ENCODE measurements at regions not wholly inside any gene's neighbourhood (a gene's known extent, or its start where the extent isn't known, plus 50 kb on each side); places are given as distances from the start of the nearest gene placed in this dataset.

GRCh38 chr10:64745565-64745964 lies 1224.4 kb downstream of the REEP3 start:
- Histone ChIP-seq H3K4me3 (ENCODE audit: low read depth, low read length, poor library complexity, severe bottlenecking) (no peak overlapping the region), H3K27ac (ENCODE audit: low read depth, low read length, poor library complexity, severe bottlenecking) (no peak overlapping the region), H3K27me3 (replicated peaks; ENCODE audit: insufficient read depth, low read depth, low read length, poor library complexity) (no peaks in the 10 kb centered on the region), H3K36me3 (ENCODE audit: insufficient read depth, low read length, poor library complexity, severe bottlenecking) (no peaks in the 10 kb centered on the region), H3K4me1 (ENCODE audit: insufficient read depth, low read length, poor library complexity, severe bottlenecking) (no peaks in the 10 kb centered on the region), H3K9me3 (ENCODE audit: low read depth, low read length, poor library complexity, severe bottlenecking) (no peaks in the 10 kb centered on the region)
- TF ChIP-seq EZH2 (IDR thresholded peaks at IDR 0.05; ENCODE audit: borderline replicate concordance, low read depth, low read length, poor library complexity, severe bottlenecking) (no peak), CTCF (conservative IDR thresholded peaks at IDR 0.05; ENCODE audit: low read depth, low read length) (no peak)
- intact Hi-C loops (cut with micrococcal nuclease; ENCODE audit: unreplicated experiment) = no loop called here
- DNase-seq (ENCODE audit: low spot score) = no peak
- ChIA-PET CTCF (no interaction called here), POLR2A (ENCODE audit: low non-redundant PET) (no interaction called here)
- no TSS peak for BruUV-seq (replicated peaks)

DNA sequence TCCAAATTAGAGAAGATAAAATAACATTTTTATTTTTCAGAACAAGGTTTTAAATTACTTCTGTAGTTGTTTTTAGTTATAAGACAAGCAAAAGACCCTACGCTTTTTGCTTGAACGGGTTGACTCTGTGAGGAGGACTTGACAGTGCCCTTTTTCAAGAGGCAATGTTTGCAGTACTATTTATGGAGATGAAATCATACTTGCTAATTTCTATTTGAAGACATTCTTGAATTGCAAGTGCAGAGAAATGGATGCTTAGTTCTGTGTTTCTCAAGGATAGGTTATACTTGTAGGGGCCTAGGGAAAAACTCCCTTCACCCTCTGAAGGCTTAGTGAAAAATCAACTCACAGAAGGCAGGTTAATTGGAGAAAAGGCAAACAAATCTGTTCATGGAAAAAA lies 1229.5 kb downstream of the REEP3 start:
- ChIA-PET CTCF (no interaction called here), POLR2A (ENCODE audit: low non-redundant PET) (no interaction called here)
- TF ChIP-seq CTCF (conservative IDR thresholded peaks at IDR 0.05; ENCODE audit: low read depth, low read length) = no peak
- TF ChIP-seq EZH2 (IDR thresholded peaks at IDR 0.05; ENCODE audit: borderline replicate concordance, low read depth, low read length, poor library complexity, severe bottlenecking) = no peak

DNA sequence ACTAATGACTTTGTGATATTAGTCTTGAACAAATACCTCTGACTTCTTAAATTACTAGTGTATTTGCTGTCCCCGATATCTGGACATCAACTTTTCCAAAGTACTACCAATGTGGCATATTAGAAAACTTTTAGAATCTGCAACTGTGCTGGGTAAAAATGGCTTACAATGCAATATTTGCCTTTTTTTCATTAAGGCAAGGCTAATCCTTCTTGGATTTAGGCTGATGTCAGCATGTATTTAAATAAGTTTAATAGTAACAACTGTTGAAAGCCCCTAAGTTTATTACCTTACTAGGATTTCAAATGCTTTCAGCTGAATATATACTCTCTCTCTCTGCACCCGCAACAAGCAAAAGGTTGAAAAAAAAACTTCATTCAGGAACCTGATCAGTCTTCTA lies 1232.3 kb downstream of the REEP3 start:
- no peaks in the 10 kb centered on the region for H3K4me1 ChIP-seq (ENCODE audit: insufficient read depth, low read length, poor library complexity, severe bottlenecking)
- H3K27ac ChIP-seq (ENCODE audit: low read depth, low read length, poor library complexity, severe bottlenecking) = no peak overlapping the region
- POLR2A ChIA-PET (ENCODE audit: low non-redundant PET) = no interaction called here
- no TSS peak for BruUV-seq (replicated peaks)
- TF ChIP-seq CTCF (conservative IDR thresholded peaks at IDR 0.05; ENCODE audit: low read depth, low read length) = no peak
- TF ChIP-seq EZH2 (IDR thresholded peaks at IDR 0.05; ENCODE audit: borderline replicate concordance, low read depth, low read length, poor library complexity, severe bottlenecking) = no peak
- CTCF ChIA-PET = no interaction called here
- intact Hi-C loops (cut with micrococcal nuclease; ENCODE audit: unreplicated experiment) = no loop called here
- H3K27me3 ChIP-seq (replicated peaks; ENCODE audit: insufficient read depth, low read depth, low read length, poor library complexity) = no peaks in the 10 kb centered on the region
- H3K4me3 ChIP-seq (ENCODE audit: low read depth, low read length, poor library complexity, severe bottlenecking) = no peak overlapping the region
- no peaks in the 10 kb centered on the region for H3K36me3 ChIP-seq (ENCODE audit: insufficient read depth, low read length, poor library complexity, severe bottlenecking)
- no peaks in the 10 kb centered on the region for H3K9me3 ChIP-seq (ENCODE audit: low read depth, low read length, poor library complexity, severe bottlenecking)
- no peak for DNase-seq (ENCODE audit: low spot score)

More for the DNA sequence above, 1229.5 kb downstream of the REEP3 start:
- Histone ChIP-seq H3K4me1 (ENCODE audit: insufficient read depth, low read length, poor library complexity, severe bottlenecking) (no peaks in the 10 kb centered on the region), H3K27ac (ENCODE audit: low read depth, low read length, poor library complexity, severe bottlenecking) (no peak overlapping the region), H3K9me3 (ENCODE audit: low read depth, low read length, poor library complexity, severe bottlenecking) (no peaks in the 10 kb centered on the region), H3K4me3 (ENCODE audit: low read depth, low read length, poor library complexity, severe bottlenecking) (no peak overlapping the region), H3K36me3 (ENCODE audit: insufficient read depth, low read length, poor library complexity, severe bottlenecking) (no peaks in the 10 kb centered on the region), H3K27me3 (replicated peaks; ENCODE audit: insufficient read depth, low read depth, low read length, poor library complexity) (no peaks in the 10 kb centered on the region)
- no peak for DNase-seq (ENCODE audit: low spot score)
- intact Hi-C loops (cut with micrococcal nuclease; ENCODE audit: unreplicated experiment) = no loop called here
- no TSS peak for BruUV-seq (replicated peaks)

All from A673 (cell line).